Testis (tissue), 2 donors: ENCODE measurements at regions not wholly inside any gene's neighbourhood (a gene's known extent, or its start where the extent isn't known, plus 50 kb on each side); places are given as distances from the start of the nearest gene placed in this dataset.
"Not testable (repeated sequence)": the region's sequence is repeated elsewhere in the genome, so short reads cannot be mapped to it uniquely, and the experiment has no call there.

Source experiments
- DNase-seq: peaks from one replicate; pipeline ENCODE4 v3.0.0-alpha.2; 2019
- H3K27ac ChIP-seq, 2 donors: fragments of 200-600 bp; sonication (generic); one replicate each; pipeline ENCODE4 v1.5.1; 2019
- H3K27me3 ChIP-seq: fragments of 200-600 bp; sonication (generic); one replicate; pipeline ENCODE4 v1.5.1; 2019
- H3K36me3 ChIP-seq: fragments of 200-600 bp; sonication (generic); one replicate; pipeline ENCODE4 v1.5.1; 2017; ENCODE audit warnings: low read depth; ENCODE audit errors: missing control alignments
- H3K4me1 ChIP-seq: fragments of 200-600 bp; sonication (generic); one replicate; pipeline ENCODE4 v1.5.1; 2019
- H3K4me3 ChIP-seq, 2 donors: fragments of 200-600 bp; sonication (generic); one replicate each; pipeline ENCODE4 v1.5.1; 2017 to 2019
- H3K9me3 ChIP-seq: fragments of 200-600 bp; sonication (generic); one replicate; pipeline ENCODE4 v1.5.1; 2017
- CTCF ChIP-seq, 3 experiments: fragments of 450-650 bp in 2 of 3; fragments of 200-600 bp in 1 of 3; sonication (generic) in 1 of 3; IDR thresholded peaks; one replicate each; pipeline ENCODE4 v1.5.1; 2016 to 2019; ENCODE audit warnings: antibody characterized with exemption in 3 of 3, mild to moderate bottlenecking in 2 of 3, moderate library complexity in 1 of 3
- POLR2A ChIP-seq: fragments of 450-650 bp; IDR thresholded peaks from one replicate; pipeline ENCODE4 v1.6.1; 2017; ENCODE audit warnings: antibody characterized with exemption, mild to moderate bottlenecking, moderate library complexity
- WGBS, 2 donors: methylation state at CpG; one replicate each; pipeline ENCODE4 v1.1.5; 2018; 5-methylcytosine and 5-hydroxymethylcytosine counted together
- intact Hi-C: fragments of 100-400 bp; cut with DNase I; formaldehyde crosslinking; loops from one replicate; pipeline ENCODE4 v1.15.1; 2023; ENCODE audit warnings: low total_unique reads

DNA sequence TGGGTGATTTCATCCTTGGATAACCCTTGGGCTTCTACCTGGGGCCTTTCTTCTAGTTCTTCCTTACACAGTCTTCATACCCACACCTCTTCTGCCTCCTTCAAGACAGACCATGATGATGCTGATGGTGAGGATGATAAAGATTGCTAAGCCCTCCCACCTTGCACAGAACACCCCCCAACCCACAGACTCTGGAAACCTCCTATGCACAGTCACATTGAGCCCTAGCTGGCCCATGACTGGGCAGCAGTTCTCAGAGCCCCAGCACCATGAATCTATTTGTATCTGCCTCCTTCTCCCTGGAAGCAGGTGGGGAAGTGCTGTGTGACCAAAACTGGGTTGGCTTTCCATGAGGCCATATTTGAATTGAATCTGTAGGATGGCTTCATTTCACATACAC, 99.8 kb downstream of the EN1 start:
- intact Hi-C loops, result no loop called here
- no peak overlapping the region for H3K27ac ChIP-seq
- H3K4me1 ChIP-seq, result no peaks in the 10 kb centered on the region
- TF ChIP-seq CTCF (IDR thresholded peaks at IDR 0.05), result no peak
- no peak for TF ChIP-seq POLR2A
- H3K36me3 ChIP-seq, result no peaks in the 10 kb centered on the region
- H3K27me3 ChIP-seq, result no peaks in the 10 kb centered on the region
- no peaks in the 10 kb centered on the region for H3K9me3 ChIP-seq
- DNase-seq, result no peak
- no peak overlapping the region for H3K4me3 ChIP-seq

GRCh38 chr2:118747066-118747465, 100.4 kb downstream of the EN1 start:
- Histone ChIP-seq H3K27me3 (no peaks in the 10 kb centered on the region), H3K9me3 (no peaks in the 10 kb centered on the region), H3K36me3 (no peaks in the 10 kb centered on the region), H3K4me3 (no peak overlapping the region), H3K27ac (no peak overlapping the region), H3K4me1 (no peaks in the 10 kb centered on the region)
- no peak for TF ChIP-seq POLR2A
- TF ChIP-seq CTCF (IDR thresholded peaks at IDR 0.05), result no peak
- 76 to 77% methylated on average over 5 of the region's 5 CpGs for WGBS, 2 donors
- DNase-seq, result no peak
- intact Hi-C loops, result no loop called here

DNA sequence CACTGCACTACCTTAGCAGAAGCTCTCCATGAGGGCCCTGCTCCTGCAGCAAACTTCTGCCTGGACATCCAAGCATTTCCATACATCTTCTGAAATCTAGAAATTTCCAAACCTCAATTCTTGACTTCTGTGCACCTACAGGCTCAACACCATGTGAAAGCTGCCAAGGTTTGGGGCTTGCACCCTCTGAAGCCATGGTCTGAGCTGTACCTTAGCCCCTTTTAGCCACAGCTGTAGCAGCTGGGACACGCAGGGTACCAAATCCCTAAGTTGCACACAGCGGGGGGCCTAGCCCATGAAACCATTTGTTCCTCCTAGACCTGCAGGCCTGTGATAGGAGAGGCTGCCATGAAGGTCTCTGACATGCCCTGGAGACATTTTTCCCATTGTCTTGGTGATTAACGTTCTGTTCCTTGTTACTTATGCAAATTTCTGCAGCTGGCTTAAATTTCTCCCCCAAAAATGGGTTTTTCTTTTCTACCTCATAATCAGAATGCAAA, 102.7 kb downstream of the EN1 start:
- 70 to 78% methylated on average over 3 of the region's 3 CpGs for WGBS, 2 donors
- intact Hi-C loops, H3K27ac ChIP-seq, H3K9me3 ChIP-seq, H3K4me1 ChIP-seq, DNase-seq, H3K36me3 ChIP-seq, H3K27me3 ChIP-seq, H3K4me3 ChIP-seq: not testable (repeated sequence)

GRCh38 chr2:118738524-118739308, 108.7 kb downstream of the EN1 start:
- DNase-seq, result no peak
- H3K27me3 ChIP-seq, result no peaks in the 10 kb centered on the region
- intact Hi-C loops, result no loop called here
- H3K27ac ChIP-seq, result no peak overlapping the region
- no peaks in the 10 kb centered on the region for H3K4me1 ChIP-seq
- no peaks in the 10 kb centered on the region for H3K9me3 ChIP-seq
- no peak for TF ChIP-seq POLR2A
- no peak for TF ChIP-seq CTCF (IDR thresholded peaks at IDR 0.05)
- H3K4me3 ChIP-seq, result no peak overlapping the region
- WGBS, 2 donors, result 78% methylated on average over 7 of the region's 7 CpGs
- H3K36me3 ChIP-seq, result no peaks in the 10 kb centered on the region

GRCh38 chr2:118738106-118738505, 109.3 kb downstream of the EN1 start:
- TF ChIP-seq CTCF (IDR thresholded peaks at IDR 0.05) (no peak), POLR2A (no peak)
- H3K27me3 ChIP-seq, result no peaks in the 10 kb centered on the region
- no peaks in the 10 kb centered on the region for H3K9me3 ChIP-seq
- H3K27ac ChIP-seq, result no peak overlapping the region
- no peak for DNase-seq
- WGBS, 2 donors, result 85 to 97% methylated on average over 3 of the region's 3 CpGs
- H3K36me3 ChIP-seq, result no peaks in the 10 kb centered on the region
- intact Hi-C loops, result no loop called here
- H3K4me1 ChIP-seq, result no peaks in the 10 kb centered on the region
- no peak overlapping the region for H3K4me3 ChIP-seq
